SK-N-SH (cell line): ENCODE measurements at regions not wholly inside any gene's neighbourhood (a gene's known extent, or its start where the extent isn't known, plus 50 kb on each side); places are given as distances from the start of the nearest gene placed in this dataset.

Experiments
- CTCF ChIA-PET: fragments of 300-600, 350-600 bp; formaldehyde crosslinking; extraction: SDS; loops from one replicate; lab custom pipeline; 2021; lab: Yijun Ruan, JAX
- POLR2A ChIA-PET: fragments of 350-600 bp; sonication (Branson Sonifier 250); formaldehyde crosslinking; extraction: SDS; loops from one replicate; lab custom pipeline; 2020; ENCODE audit warnings: antibody characterized with exemption, inconsistent platforms; lab: Yijun Ruan, JAX
- DNase-seq: peaks from one replicate; pipeline ENCODE4 v3.0.0; 2012
- H2AFZ ChIP-seq: fragments of 200-600 bp; sonication (generic); 2 replicates; pipeline ENCODE4 v1.8.1; 2016; ENCODE audit warnings: antibody characterized with exemption, mild to moderate bottlenecking, low read depth
- H3F3A ChIP-seq: fragments of 200-600 bp; sonication (generic); replicated peaks from 2 replicates; pipeline ENCODE3; 2016; ENCODE audit warnings: antibody characterized with exemption, mild to moderate bottlenecking; ENCODE audit not compliant: insufficient read depth
- H3K27ac ChIP-seq, 2 experiments: fragments of 200-500 bp in 1 of 2; fragments of 200-600 bp in 1 of 2; sonication (Bioruptor generic) in 1 of 2; sonication (generic), shearing (Covaris generic) in 1 of 2; 2 replicates each; pipeline versions ENCODE4 v1.5.1 to v1.6.1; 2014 to 2016; ENCODE audit warnings: low read depth in 2 of 2, inconsistent platforms in 1 of 2, low read length in 1 of 2, mild to moderate bottlenecking in 1 of 2, mixed read lengths in 1 of 2
- H3K27me3 ChIP-seq: fragments of 200-600 bp; sonication (generic), shearing (Covaris generic); 2 replicates; pipeline ENCODE4 v1.6.1; 2016; ENCODE audit warnings: mixed run types; ENCODE audit not compliant: insufficient read depth
- H3K36me3 ChIP-seq, 2 experiments: fragments of 200-500 bp in 1 of 2; fragments of 200-600 bp in 1 of 2; sonication (Bioruptor generic) in 1 of 2; sonication (generic) in 1 of 2; replicated peaks in 1 of 2; 2 replicates each; pipeline versions ENCODE3 to v1.5.1; 2014 to 2016; ENCODE audit warnings: low read length in 1 of 2, mild to moderate bottlenecking in 1 of 2; ENCODE audit not compliant: insufficient read depth in 2 of 2, control insufficient read depth in 1 of 2
- H3K4me1 ChIP-seq, 2 experiments: fragments of 200-500 bp in 1 of 2; fragments of 200-600 bp in 1 of 2; sonication (Bioruptor generic) in 1 of 2; sonication (generic), shearing (Covaris generic) in 1 of 2; 2 replicates each; pipeline versions ENCODE4 v1.5.1 to v1.6.1; 2014 to 2016; ENCODE audit warnings: low read depth in 1 of 2, low read length in 1 of 2, mixed run types in 1 of 2; ENCODE audit not compliant: insufficient read depth in 2 of 2, control insufficient read depth in 1 of 2
- H3K4me2 ChIP-seq: fragments of 200-600 bp; sonication (generic), shearing (Covaris generic); 2 replicates; pipeline ENCODE4 v1.6.1; 2017; ENCODE audit warnings: mixed run types
- H3K4me3 ChIP-seq, 2 experiments: fragments of 200-500 bp in 1 of 2; fragments of 200-600 bp in 1 of 2; sonication (Bioruptor generic) in 1 of 2; sonication (generic), shearing (Covaris generic) in 1 of 2; 2 replicates each; pipeline versions ENCODE4 v1.5.1 to v1.8.1; 2014 to 2016; ENCODE audit warnings: low read depth in 2 of 2, inconsistent platforms in 1 of 2, low read length in 1 of 2, mild to moderate bottlenecking in 1 of 2, mixed read lengths in 1 of 2, moderate library complexity in 1 of 2
- H3K79me2 ChIP-seq: fragments of 200-600 bp; sonication (generic); 2 replicates; pipeline ENCODE4 v1.8.1; 2017; ENCODE audit warnings: mild to moderate bottlenecking; ENCODE audit not compliant: insufficient read depth
- H3K9ac ChIP-seq: fragments of 200-600 bp; sonication (generic); 2 replicates; pipeline ENCODE4 v1.6.1; 2017; ENCODE audit warnings: mixed run types
- H3K9me2 ChIP-seq: fragments of 200-600 bp; sonication (generic); 2 replicates; pipeline ENCODE4 v1.6.1; 2017; ENCODE audit warnings: mixed run types
- H3K9me3 ChIP-seq: fragments of 200-600 bp; sonication (generic); 2 replicates; pipeline ENCODE4 v1.6.1; 2017; ENCODE audit warnings: mixed run types, mild to moderate bottlenecking, moderate library complexity
- H4K20me1 ChIP-seq: fragments of 200-600 bp; sonication (generic); 2 replicates; pipeline ENCODE4 v1.6.1; 2017; ENCODE audit warnings: mild to moderate bottlenecking, mixed run types; ENCODE audit not compliant: insufficient read depth
- ELF1 ChIP-seq: IDR thresholded peaks from 2 replicates; pipeline ENCODE4 v1.4.0; 2012
- EP300 ChIP-seq, 2 experiments: IDR thresholded peaks; 2 replicates each; pipeline versions ENCODE4 v1.4.0 to v1.6.1; 2012; ENCODE audit warnings: borderline replicate concordance in 1 of 2, low read depth in 1 of 2, low read length in 1 of 2
- EZH2phosphoT487 ChIP-seq: fragments of 200-600 bp; sonication (generic); IDR thresholded peaks from 2 replicates; pipeline ENCODE4 v1.6.1; 2017; ENCODE audit warnings: low read depth, mixed run types, mild to moderate bottlenecking, antibody characterized with exemption, moderate library complexity, borderline replicate concordance
- FOXM1 ChIP-seq: IDR thresholded peaks from 2 replicates; pipeline ENCODE4 v1.4.0; 2012; ENCODE audit warnings: low read depth, mild to moderate bottlenecking
- GABPA ChIP-seq: IDR thresholded peaks from 2 replicates; pipeline ENCODE4 v1.4.0; 2012; ENCODE audit warnings: low read depth, mild to moderate bottlenecking
- JUND ChIP-seq: IDR thresholded peaks from 2 replicates; pipeline ENCODE4 v1.4.0; 2012
- MXI1 ChIP-seq: IDR thresholded peaks from 2 replicates; pipeline ENCODE4 v1.6.1; 2012; ENCODE audit warnings: mild to moderate bottlenecking, low read depth, low read length, improper control_type of control experiment
- NFIC ChIP-seq: IDR thresholded peaks from 2 replicates; pipeline ENCODE4 v1.4.0; 2012; ENCODE audit warnings: borderline replicate concordance
- NRF1 ChIP-seq: IDR thresholded peaks from 2 replicates; pipeline ENCODE4 v1.6.1; 2012; ENCODE audit warnings: low read depth, mild to moderate bottlenecking, low read length
- PBX3 ChIP-seq: IDR thresholded peaks from 2 replicates; pipeline ENCODE4; 2012
- POLR2AphosphoS5 ChIP-seq: IDR thresholded peaks from 2 replicates; pipeline ENCODE4 v1.6.1; 2012; ENCODE audit warnings: low read depth, low read length
- RAD21 ChIP-seq: IDR thresholded peaks from 2 replicates; pipeline ENCODE4 v1.6.1; 2012; ENCODE audit warnings: mild to moderate bottlenecking, low read length
- RFX5 ChIP-seq: IDR thresholded peaks from 2 replicates; pipeline ENCODE4 v1.6.1; 2012; ENCODE audit warnings: mild to moderate bottlenecking, improper control_type of control experiment, low read length
- SIN3A ChIP-seq: IDR thresholded peaks from 2 replicates; pipeline ENCODE4 v1.6.1; 2012; ENCODE audit warnings: low read depth, mild to moderate bottlenecking, low read length, moderate library complexity, borderline replicate concordance
- SMC3 ChIP-seq: IDR thresholded peaks from 2 replicates; pipeline ENCODE4 v1.6.1; 2012; ENCODE audit warnings: low read depth, low read length, improper control_type of control experiment
- TCF12 ChIP-seq: IDR thresholded peaks from 2 replicates; pipeline ENCODE4 v1.4.0; 2012
- USF1 ChIP-seq: IDR thresholded peaks from 2 replicates; pipeline ENCODE4 v1.4.0; 2012; ENCODE audit warnings: low read depth, borderline replicate concordance
- USF2 ChIP-seq: fragments of 150-350 bp; IDR thresholded peaks from 2 replicates; pipeline ENCODE4 v1.6.1; 2017; ENCODE audit warnings: antibody characterized with exemption, low read length, low read depth, borderline replicate concordance
- ZBTB33 ChIP-seq: IDR thresholded peaks from 2 replicates; pipeline ENCODE4 v1.4.0; 2012; ENCODE audit warnings: low read depth, borderline replicate concordance
- WGBS: methylation state at CpG from one replicate; pipeline ENCODE4 v1.1.6; 2017; ENCODE audit warnings: low lambda C conversion rate; 5-methylcytosine and 5-hydroxymethylcytosine counted together
- TF ChIP-seq, protein P1 (sequence below): fragments of 150-350 bp; IDR thresholded peaks from 2 replicates; pipeline ENCODE4 v1.6.1; 2016; ENCODE audit warnings: mild to moderate bottlenecking, low read depth, low read length

DNA sequence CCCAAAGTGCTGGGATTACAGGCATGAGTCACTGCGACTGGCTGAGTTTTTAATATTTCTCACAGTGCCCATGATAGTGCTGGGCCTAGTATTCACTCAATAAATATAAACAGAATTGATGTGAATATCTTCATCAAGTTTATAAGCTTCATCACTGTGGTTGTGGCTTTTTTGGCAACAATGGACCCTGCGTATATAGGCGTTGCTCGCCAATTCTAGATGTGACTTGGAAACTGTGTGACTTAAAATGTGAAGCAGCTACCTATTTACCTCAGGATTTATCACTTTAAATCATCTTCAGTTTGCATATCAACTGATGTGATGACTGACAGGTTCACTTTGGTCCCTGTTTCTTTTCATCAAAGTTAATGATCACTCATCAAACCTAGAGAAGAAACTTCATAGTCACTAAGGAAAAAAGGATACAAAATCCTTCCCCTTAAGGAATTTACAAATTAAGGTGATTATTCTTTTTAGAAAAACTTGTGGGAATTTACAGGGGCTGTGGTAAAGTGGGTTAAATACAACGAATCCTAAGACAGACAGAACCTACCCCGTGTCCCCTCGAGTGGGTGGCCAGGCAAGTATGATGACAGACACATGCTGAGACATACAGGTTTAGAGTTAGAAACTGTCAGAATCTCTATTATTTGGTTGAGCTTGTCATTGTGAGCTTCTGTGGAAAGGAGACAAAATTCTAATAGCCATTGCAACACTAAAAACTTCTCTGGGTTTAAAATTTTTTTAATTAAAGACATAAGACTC lies 101.3 kb downstream of the AKAP11 start:
- H3K27me3 ChIP-seq: no peaks in the 10 kb centered on the region
- no peaks in the 10 kb centered on the region for H3K79me2 ChIP-seq
- no peak overlapping the region for H2AFZ ChIP-seq
- H3K36me3 ChIP-seq: no peaks in the 10 kb centered on the region
- no peak overlapping the region for H3K4me2 ChIP-seq
- no peaks in the 10 kb centered on the region for H3K4me1 ChIP-seq
- H3K9me2 ChIP-seq: no peaks in the 10 kb centered on the region
- no peak for DNase-seq
- no peak overlapping the region for H3K4me3 ChIP-seq
- no peaks in the 10 kb centered on the region for H3K9me3 ChIP-seq
- WGBS: 50% methylated on average over 7 of the region's 7 CpGs
- H3K9ac ChIP-seq: no peak overlapping the region
- POLR2A ChIA-PET: no interaction called here
- no peak overlapping the region for H3K27ac ChIP-seq
- H3F3A ChIP-seq: no peaks in the 10 kb centered on the region
- CTCF ChIA-PET: no interaction called here
- H4K20me1 ChIP-seq: no peaks in the 10 kb centered on the region
- TF ChIP-seq NRF1: no peak
- no peak for TF ChIP-seq RAD21
- no peak for TF ChIP-seq POLR2AphosphoS5
- TF ChIP-seq USF1: no peak
- no peak for TF ChIP-seq SIN3A
- TF ChIP-seq JUND: no peak
- TF ChIP-seq EP300 (IDR thresholded peaks at IDR 0.05; ENCODE audit: borderline replicate concordance in 1 of 2, low read depth in 1 of 2, low read length in 1 of 2): no peak
- TF ChIP-seq ELF1: no peak
- TF ChIP-seq NFIC: no peak
- no peak for TF ChIP-seq SMC3
- TF ChIP-seq RFX5: no peak
- TF ChIP-seq USF2: no peak
- no peak for TF ChIP-seq TCF12
- TF ChIP-seq FOXM1: no peak

- TF ChIP-seq MXI1: no peak
- no peak for TF ChIP-seq EZH2phosphoT487
- TF ChIP-seq ZBTB33: no peak
- TF ChIP-seq GABPA: no peak
- TF ChIP-seq FOXM1: no peak
- TF ChIP-seq, protein P1, sequence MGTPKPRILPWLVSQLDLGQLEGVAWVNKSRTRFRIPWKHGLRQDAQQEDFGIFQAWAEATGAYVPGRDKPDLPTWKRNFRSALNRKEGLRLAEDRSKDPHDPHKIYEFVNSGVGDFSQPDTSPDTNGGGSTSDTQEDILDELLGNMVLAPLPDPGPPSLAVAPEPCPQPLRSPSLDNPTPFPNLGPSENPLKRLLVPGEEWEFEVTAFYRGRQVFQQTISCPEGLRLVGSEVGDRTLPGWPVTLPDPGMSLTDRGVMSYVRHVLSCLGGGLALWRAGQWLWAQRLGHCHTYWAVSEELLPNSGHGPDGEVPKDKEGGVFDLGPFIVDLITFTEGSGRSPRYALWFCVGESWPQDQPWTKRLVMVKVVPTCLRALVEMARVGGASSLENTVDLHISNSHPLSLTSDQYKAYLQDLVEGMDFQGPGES: no peak
- no peak for TF ChIP-seq ELF1
- no peak for TF ChIP-seq SMC3
- TF ChIP-seq PBX3: no peak
- H3K36me3 ChIP-seq: no peaks in the 10 kb centered on the region
- H3K9me3 ChIP-seq: no peaks in the 10 kb centered on the region
- POLR2A ChIA-PET: no interaction called here
- H3F3A ChIP-seq: no peaks in the 10 kb centered on the region
- no peak overlapping the region for H3K9ac ChIP-seq
- CTCF ChIA-PET: no interaction called here
- H3K4me3 ChIP-seq: no peak overlapping the region
- H4K20me1 ChIP-seq: no peaks in the 10 kb centered on the region
- no peaks in the 10 kb centered on the region for H3K79me2 ChIP-seq
- no peaks in the 10 kb centered on the region for H3K9me2 ChIP-seq
- no peak for DNase-seq
- no peaks in the 10 kb centered on the region for H3K27me3 ChIP-seq
- no peaks in the 10 kb centered on the region for H3K4me1 ChIP-seq
- H3K4me2 ChIP-seq: no peak overlapping the region
- no peak overlapping the region for H2AFZ ChIP-seq
- no peak overlapping the region for H3K27ac ChIP-seq
These were observed 103.7 kb downstream of the AKAP11 start for GRCh38 chr13:42375663-42376062.
